Loucy (cell line): ENCODE measurements at regions not wholly inside any gene's neighbourhood (a gene's known extent, or its start where the extent isn't known, plus 50 kb on each side); places are given as distances from the start of the nearest gene placed in this dataset.

ENCODE experiments used
- H2AFZ ChIP-seq: fragments of 200-600 bp; sonication (generic); 2 replicates; pipeline ENCODE4 v1.6.0; 2016; ENCODE audit warnings: antibody characterized with exemption, mild to moderate bottlenecking, low read length, moderate library complexity
- H3F3A ChIP-seq: fragments of 200-600 bp; 2 replicates; pipeline ENCODE4 v1.6.0; 2016; ENCODE audit warnings: antibody characterized with exemption, low read depth, mild to moderate bottlenecking
- H3K27me3 ChIP-seq: fragments of 200-600 bp; sonication (generic); 2 replicates; pipeline ENCODE4 v1.6.1; 2014; ENCODE audit warnings: low read length, mild to moderate bottlenecking; ENCODE audit not compliant: insufficient read depth, poor library complexity, severe bottlenecking
- H3K36me3 ChIP-seq: fragments of 200-600 bp; sonication (generic); 2 replicates; pipeline ENCODE4 v1.6.1; 2016; ENCODE audit warnings: low read length; ENCODE audit not compliant: insufficient read depth
- H3K4me1 ChIP-seq: fragments of 200-600 bp; sonication (generic); 2 replicates; pipeline ENCODE4 v1.5.1; 2014; ENCODE audit warnings: low read length, mild to moderate bottlenecking; ENCODE audit not compliant: insufficient read depth, poor library complexity, severe bottlenecking
- H3K4me2 ChIP-seq: fragments of 200-600 bp; sonication (generic); 2 replicates; pipeline ENCODE4 v1.6.0; 2014; ENCODE audit warnings: antibody characterized with exemption, low read length, low read depth, mild to moderate bottlenecking; ENCODE audit not compliant: poor library complexity, severe bottlenecking
- H3K4me3 ChIP-seq: fragments of 200-600 bp; sonication (generic); 2 replicates; pipeline ENCODE4 v1.5.1; 2014; ENCODE audit warnings: low read length, mild to moderate bottlenecking, mixed read lengths; ENCODE audit not compliant: poor library complexity, severe bottlenecking
- H3K79me2 ChIP-seq: fragments of 200-600 bp; sonication (generic); 2 replicates; pipeline ENCODE4 v1.6.1; 2014; ENCODE audit warnings: low read length; ENCODE audit not compliant: insufficient read depth
- H3K9ac ChIP-seq: fragments of 200-600 bp; sonication (generic); 2 replicates; pipeline ENCODE4 v1.6.0; 2014; ENCODE audit warnings: mild to moderate bottlenecking, low read depth, low read length, moderate library complexity; ENCODE audit not compliant: poor library complexity, severe bottlenecking
- H3K9me2 ChIP-seq: fragments of 200-600 bp; sonication (generic); replicated peaks from 2 replicates; pipeline ENCODE4 v1.6.1; 2016; ENCODE audit warnings: low read depth, low read length, mixed read lengths
- H3K9me3 ChIP-seq: fragments of 200-600 bp; sonication (generic); 2 replicates; pipeline ENCODE4 v1.6.1; 2014; ENCODE audit warnings: mild to moderate bottlenecking, antibody characterized with exemption, low read length, low read depth; ENCODE audit not compliant: insufficient read depth
- H4K20me1 ChIP-seq: fragments of 200-600 bp; sonication (generic); 2 replicates; pipeline ENCODE4 v1.6.0; 2014; ENCODE audit warnings: antibody characterized with exemption, low read length, mild to moderate bottlenecking; ENCODE audit not compliant: insufficient read depth, poor library complexity, severe bottlenecking
- EZH2phosphoT487 ChIP-seq: fragments of 200-600 bp; IDR thresholded peaks from 2 replicates; pipeline ENCODE4 v1.6.1; 2018; ENCODE audit warnings: antibody characterized with exemption, mild to moderate bottlenecking, moderate library complexity, borderline replicate concordance
- TF ChIP-seq, protein P1 (sequence below): fragments of 200-600 bp; sonication (generic); conservative IDR thresholded peaks from 2 replicates; pipeline ENCODE4 v1.5.1; 2014; ENCODE audit warnings: mild to moderate bottlenecking, antibody characterized with exemption, low read length

DNA sequence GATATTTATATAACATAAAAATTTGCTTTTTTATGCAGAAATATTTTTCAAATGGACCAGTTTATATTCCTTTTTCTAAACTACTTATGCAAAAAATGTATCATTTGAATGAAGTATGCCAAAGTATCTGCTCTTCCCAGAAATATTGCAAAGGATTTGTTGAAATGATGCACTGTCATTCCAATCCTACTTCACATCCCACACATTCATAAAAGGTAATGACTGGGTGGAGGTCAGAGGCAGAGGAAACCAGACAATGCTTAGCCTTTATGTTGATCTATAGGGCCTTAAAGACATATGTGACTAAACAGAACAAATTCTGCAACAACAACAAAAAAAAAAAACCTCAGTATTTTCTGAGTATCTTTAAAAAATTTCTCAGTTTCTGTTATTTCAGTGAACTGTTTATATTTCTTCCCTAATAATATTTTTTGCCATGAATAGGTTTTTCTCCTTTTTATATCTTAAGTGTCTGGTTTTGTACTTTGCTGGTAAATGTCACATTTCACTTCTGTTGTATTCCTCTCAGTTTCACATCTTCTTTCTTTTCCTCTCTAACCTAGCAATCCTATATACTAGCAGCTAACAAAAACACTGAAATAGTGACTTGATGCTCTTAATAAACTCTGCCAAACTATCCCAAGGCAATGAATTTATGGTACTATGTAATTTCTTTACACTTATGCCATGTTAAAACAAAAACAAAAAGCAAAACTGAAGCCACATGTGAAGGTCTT, 374.1 kb downstream of the BCKDHB start:
- H3K27me3 ChIP-seq: no peaks in the 10 kb centered on the region
- no peak overlapping the region for H3K4me2 ChIP-seq
- no peaks in the 10 kb centered on the region for H3K79me2 ChIP-seq
- no peaks in the 10 kb centered on the region for H3K36me3 ChIP-seq
- H3F3A ChIP-seq: no peaks in the 10 kb centered on the region
- no peaks in the 10 kb centered on the region for H4K20me1 ChIP-seq
- no peaks in the 10 kb centered on the region for H3K9me2 ChIP-seq
- H3K9ac ChIP-seq: no peak overlapping the region
- no peak overlapping the region for H3K4me3 ChIP-seq
- H2AFZ ChIP-seq: no peak overlapping the region
- no peaks in the 10 kb centered on the region for H3K4me1 ChIP-seq
- TF ChIP-seq, protein P1, sequence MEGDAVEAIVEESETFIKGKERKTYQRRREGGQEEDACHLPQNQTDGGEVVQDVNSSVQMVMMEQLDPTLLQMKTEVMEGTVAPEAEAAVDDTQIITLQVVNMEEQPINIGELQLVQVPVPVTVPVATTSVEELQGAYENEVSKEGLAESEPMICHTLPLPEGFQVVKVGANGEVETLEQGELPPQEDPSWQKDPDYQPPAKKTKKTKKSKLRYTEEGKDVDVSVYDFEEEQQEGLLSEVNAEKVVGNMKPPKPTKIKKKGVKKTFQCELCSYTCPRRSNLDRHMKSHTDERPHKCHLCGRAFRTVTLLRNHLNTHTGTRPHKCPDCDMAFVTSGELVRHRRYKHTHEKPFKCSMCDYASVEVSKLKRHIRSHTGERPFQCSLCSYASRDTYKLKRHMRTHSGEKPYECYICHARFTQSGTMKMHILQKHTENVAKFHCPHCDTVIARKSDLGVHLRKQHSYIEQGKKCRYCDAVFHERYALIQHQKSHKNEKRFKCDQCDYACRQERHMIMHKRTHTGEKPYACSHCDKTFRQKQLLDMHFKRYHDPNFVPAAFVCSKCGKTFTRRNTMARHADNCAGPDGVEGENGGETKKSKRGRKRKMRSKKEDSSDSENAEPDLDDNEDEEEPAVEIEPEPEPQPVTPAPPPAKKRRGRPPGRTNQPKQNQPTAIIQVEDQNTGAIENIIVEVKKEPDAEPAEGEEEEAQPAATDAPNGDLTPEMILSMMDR: no peak
- TF ChIP-seq EZH2phosphoT487: no peak
- no peaks in the 10 kb centered on the region for H3K9me3 ChIP-seq

GRCh38 chr6:80478030-80478429, 371.6 kb downstream of the BCKDHB start:
- Histone ChIP-seq H4K20me1 (no peaks in the 10 kb centered on the region), H3K4me2 (no peak overlapping the region), H3K4me3 (no peak overlapping the region), H3K79me2 (no peaks in the 10 kb centered on the region), H3K27me3 (no peaks in the 10 kb centered on the region), H3K9me3 (no peaks in the 10 kb centered on the region), H3K9ac (no peak overlapping the region), H2AFZ (no peak overlapping the region), H3K9me2 (no peaks in the 10 kb centered on the region), H3F3A (no peaks in the 10 kb centered on the region), H3K36me3 (no peaks in the 10 kb centered on the region), H3K4me1 (no peaks in the 10 kb centered on the region)
- TF ChIP-seq, protein P1: no peak
- no peak for TF ChIP-seq EZH2phosphoT487

GRCh38 chr6:80477591-80477990, 371.1 kb downstream of the BCKDHB start:
- H3K27me3 ChIP-seq: no peaks in the 10 kb centered on the region
- no peak overlapping the region for H3K4me2 ChIP-seq
- no peak overlapping the region for H3K4me3 ChIP-seq
- H3K9ac ChIP-seq: no peak overlapping the region
- no peaks in the 10 kb centered on the region for H3K36me3 ChIP-seq
- no peaks in the 10 kb centered on the region for H3K9me2 ChIP-seq
- H3K9me3 ChIP-seq: no peaks in the 10 kb centered on the region
- H3K79me2 ChIP-seq: no peaks in the 10 kb centered on the region
- H3K4me1 ChIP-seq: no peaks in the 10 kb centered on the region
- H3F3A ChIP-seq: no peaks in the 10 kb centered on the region
- TF ChIP-seq, protein P1: no peak
- TF ChIP-seq EZH2phosphoT487: no peak
- H2AFZ ChIP-seq: no peak overlapping the region
- no peaks in the 10 kb centered on the region for H4K20me1 ChIP-seq
